Osteoblast (primary cell): ENCODE measurements at regions not wholly inside any gene's neighbourhood (a gene's known extent, or its start where the extent isn't known, plus 50 kb on each side); places are given as distances from the start of the nearest gene placed in this dataset.

Experiments used
- DNase-seq: peaks from one replicate; pipeline ENCODE4 v3.0.0; 2011; ENCODE audit warnings: low spot score, mixed read lengths; ENCODE audit not compliant: insufficient read length; ENCODE audit errors: missing footprints
- H2AFZ ChIP-seq: 2 replicates; pipeline ENCODE4 v1.6.0; 2011; ENCODE audit warnings: mild to moderate bottlenecking, low read length
- H3K27ac ChIP-seq: 2 replicates; pipeline ENCODE4 v1.5.1; 2011; ENCODE audit warnings: mild to moderate bottlenecking, low read depth, low read length, moderate library complexity
- H3K27me3 ChIP-seq: 2 replicates; pipeline ENCODE4 v1.6.0; 2012; ENCODE audit warnings: mild to moderate bottlenecking, control low read depth, inconsistent platforms, low read length, moderate library complexity; ENCODE audit not compliant: insufficient read depth
- H3K36me3 ChIP-seq: 2 replicates; pipeline ENCODE4 v1.5.1; 2011; ENCODE audit warnings: mild to moderate bottlenecking, low read length, control low read depth, moderate library complexity; ENCODE audit not compliant: insufficient read depth
- H3K4me1 ChIP-seq: 2 replicates; pipeline ENCODE4 v1.5.1; 2011; ENCODE audit warnings: mild to moderate bottlenecking, low read length, control low read depth, moderate library complexity; ENCODE audit not compliant: insufficient read depth
- H3K4me2 ChIP-seq: 2 replicates; pipeline ENCODE4 v1.6.0; 2011; ENCODE audit warnings: mild to moderate bottlenecking, low read length; ENCODE audit not compliant: insufficient read depth
- H3K4me3 ChIP-seq: fragments of 200-600 bp; sonication (generic); 3 replicates; pipeline ENCODE4 v1.5.1; 2012; ENCODE audit warnings: mild to moderate bottlenecking, low read length, inconsistent platforms; ENCODE audit not compliant: insufficient read depth
- H3K79me2 ChIP-seq: 2 replicates; pipeline ENCODE4 v1.6.0; 2012; ENCODE audit warnings: mild to moderate bottlenecking, low read length, control low read depth, inconsistent platforms; ENCODE audit not compliant: insufficient read depth
- H3K9me3 ChIP-seq: 2 replicates; pipeline ENCODE4 v1.5.1; 2011; ENCODE audit warnings: low read depth, low read length, control low read depth
- H4K20me1 ChIP-seq: 2 replicates; pipeline ENCODE4 v1.6.0; 2012; ENCODE audit warnings: mild to moderate bottlenecking, low read length, control low read depth; ENCODE audit not compliant: insufficient read depth
- CTCF ChIP-seq: IDR thresholded peaks from 2 replicates; pipeline ENCODE4 v1.5.1; 2011; ENCODE audit warnings: mild to moderate bottlenecking, low read depth, low read length, moderate library complexity; ENCODE audit errors: extremely low read depth

GRCh38 chr9:74122661-74123060 is 374.5 kb upstream of the RORB start:
- TF ChIP-seq CTCF = no peak
- Histone ChIP-seq H3K36me3 (no peaks in the 10 kb centered on the region), H3K27ac (no peak overlapping the region), H2AFZ (no peak overlapping the region), H3K4me2 (no peak overlapping the region), H3K79me2 (no peaks in the 10 kb centered on the region), H3K9me3 (no peaks in the 10 kb centered on the region), H4K20me1 (no peaks in the 10 kb centered on the region), H3K27me3 (no peaks in the 10 kb centered on the region), H3K4me1 (no peaks in the 10 kb centered on the region), H3K4me3 (no peak overlapping the region)
- DNase-seq = no peak

GRCh38 chr9:74125941-74126340 is 371.2 kb upstream of the RORB start:
- Histone ChIP-seq H3K79me2 (no peaks in the 10 kb centered on the region), H3K36me3 (no peaks in the 10 kb centered on the region), H3K4me2 (no peak overlapping the region), H3K9me3 (no peaks in the 10 kb centered on the region), H4K20me1 (no peaks in the 10 kb centered on the region), H3K27me3 (no peaks in the 10 kb centered on the region), H3K4me3 (no peak overlapping the region), H3K27ac (no peak overlapping the region), H2AFZ (no peak overlapping the region), H3K4me1 (no peaks in the 10 kb centered on the region)
- no peak for TF ChIP-seq CTCF
- no peak for DNase-seq

- DNase-seq = no peak
- no peak for TF ChIP-seq CTCF
- Histone ChIP-seq H3K27me3 (no peaks in the 10 kb centered on the region), H3K4me1 (no peaks in the 10 kb centered on the region), H3K36me3 (no peaks in the 10 kb centered on the region), H2AFZ (no peak overlapping the region), H3K4me2 (no peak overlapping the region), H3K79me2 (no peaks in the 10 kb centered on the region), H4K20me1 (no peaks in the 10 kb centered on the region), H3K27ac (no peak overlapping the region), H3K9me3 (no peaks in the 10 kb centered on the region), H3K4me3 (no peak overlapping the region)
Observed at GRCh38 chr9:74132986-74133385, 364.1 kb upstream of the RORB start.

- H4K20me1 ChIP-seq = no peaks in the 10 kb centered on the region
- no peaks in the 10 kb centered on the region for H3K27me3 ChIP-seq
- TF ChIP-seq CTCF = no peak
- no peaks in the 10 kb centered on the region for H3K9me3 ChIP-seq
- H3K79me2 ChIP-seq = no peaks in the 10 kb centered on the region
- no peak overlapping the region for H3K4me3 ChIP-seq
- H2AFZ ChIP-seq = no peak overlapping the region
- H3K4me2 ChIP-seq = no peak overlapping the region
- no peak for DNase-seq
- H3K27ac ChIP-seq = no peak overlapping the region
- no peaks in the 10 kb centered on the region for H3K4me1 ChIP-seq
- H3K36me3 ChIP-seq = no peaks in the 10 kb centered on the region
Observed at GRCh38 chr9:74133921-74134320, 363.2 kb upstream of the RORB start.
